Activated T-helper 1 cell treated with Interleukin-2 at 50 U/mL for 16 hours (primary cell): ENCODE measurements at regions not wholly inside any gene's neighbourhood (a gene's known extent, or its start where the extent isn't known, plus 50 kb on each side); places are given as distances from the start of the nearest gene placed in this dataset.

Source experiments
- DNase-seq: peaks from one replicate; pipeline ENCODE4 v3.0.0-alpha.2; 2020; ENCODE audit warnings: low read depth

GRCh38 chr10:90462749-90463470, 394.9 kb downstream of the HTR7 start:
- DNase-seq: no peak

DNA sequence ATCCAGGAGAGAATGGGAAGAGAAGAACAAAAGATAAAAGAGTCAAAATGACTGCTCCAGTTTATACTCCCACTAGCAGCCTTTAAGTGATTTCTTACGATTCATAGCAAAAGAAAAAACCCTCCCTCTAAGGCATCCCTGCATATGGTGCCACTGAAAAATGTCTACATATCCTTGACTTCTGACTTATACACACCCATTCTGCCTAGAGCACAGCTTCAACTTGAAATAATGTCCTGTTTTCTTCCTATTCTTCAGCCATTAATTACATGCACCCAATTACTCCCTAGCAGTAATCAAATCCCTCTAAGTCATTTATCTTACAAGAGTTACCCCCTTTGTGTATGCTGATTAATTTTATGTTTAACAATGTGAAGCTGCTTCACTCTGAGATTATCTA, 393.5 kb downstream of the HTR7 start:
- no peak for DNase-seq

- no peak for DNase-seq
Measured at GRCh38 chr10:90470966-90471365, 386.9 kb downstream of the HTR7 start.

DNA sequence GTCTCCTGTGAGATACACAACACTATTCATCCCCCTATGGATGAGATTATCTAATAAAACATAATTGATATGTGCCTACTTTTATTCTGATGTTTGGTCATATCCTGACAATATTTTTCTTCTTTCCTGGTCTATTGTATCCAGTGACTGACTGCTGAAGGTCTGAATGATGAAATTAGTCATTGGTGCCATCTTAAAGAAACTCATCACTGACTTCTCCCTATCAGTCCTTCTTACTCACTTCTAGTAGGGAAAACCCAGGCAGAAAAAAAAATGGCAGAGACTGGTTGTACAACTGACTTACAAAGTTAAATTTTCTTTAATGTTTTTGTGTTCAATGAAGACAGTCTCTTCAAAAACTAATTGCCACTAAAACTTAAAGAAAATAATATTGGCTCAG, 377.4 kb downstream of the HTR7 start:
- no peak for DNase-seq

GRCh38 chr10:90481326-90481923, 376.4 kb downstream of the HTR7 start:
- no peak for DNase-seq

DNA sequence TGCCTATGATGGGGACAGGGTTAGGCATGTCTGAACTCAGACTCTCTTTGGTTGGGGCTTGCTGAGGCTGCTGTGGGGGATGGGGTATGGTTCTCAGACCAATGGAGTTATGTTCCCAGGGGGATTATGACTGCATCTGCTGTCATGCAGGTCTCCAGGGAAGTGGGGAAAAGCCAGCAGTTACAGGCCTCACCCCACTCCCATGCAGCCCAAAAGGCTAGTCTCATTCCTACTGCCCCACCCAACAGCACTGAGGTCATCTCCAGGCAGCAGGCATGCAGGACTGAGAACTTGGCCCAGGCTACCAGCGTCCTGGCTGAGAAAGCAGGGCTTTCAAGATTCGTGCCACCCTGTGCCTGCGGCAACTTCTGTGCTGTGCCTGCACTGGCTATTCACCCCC, 373.3 kb downstream of the HTR7 start:
- no peak for DNase-seq

GRCh38 chr10:90494183-90494582, 363.7 kb downstream of the HTR7 start:
- no peak for DNase-seq

DNA sequence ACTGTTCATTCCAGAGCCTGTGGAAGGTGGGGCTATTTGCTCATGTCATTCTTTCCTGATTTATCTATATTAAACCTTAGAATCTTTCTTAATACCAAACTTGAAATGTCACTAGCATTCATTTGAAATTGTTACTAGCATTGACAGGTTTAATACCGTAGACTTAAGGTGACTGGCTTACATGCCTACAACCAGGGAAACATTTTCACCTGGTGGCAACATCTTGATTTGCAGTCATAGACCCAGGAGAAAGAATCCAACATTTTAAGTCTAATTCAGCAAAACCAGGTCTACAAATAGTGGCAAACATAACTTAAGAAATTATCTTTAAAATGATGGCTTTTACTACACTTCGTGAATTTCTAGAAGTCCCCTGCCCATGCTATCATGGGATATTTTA, 353.7 kb downstream of the HTR7 start:
- DNase-seq: no peak

GRCh38 chr10:90526721-90527120, 331.1 kb downstream of the HTR7 start:
- DNase-seq: no peak

DNA sequence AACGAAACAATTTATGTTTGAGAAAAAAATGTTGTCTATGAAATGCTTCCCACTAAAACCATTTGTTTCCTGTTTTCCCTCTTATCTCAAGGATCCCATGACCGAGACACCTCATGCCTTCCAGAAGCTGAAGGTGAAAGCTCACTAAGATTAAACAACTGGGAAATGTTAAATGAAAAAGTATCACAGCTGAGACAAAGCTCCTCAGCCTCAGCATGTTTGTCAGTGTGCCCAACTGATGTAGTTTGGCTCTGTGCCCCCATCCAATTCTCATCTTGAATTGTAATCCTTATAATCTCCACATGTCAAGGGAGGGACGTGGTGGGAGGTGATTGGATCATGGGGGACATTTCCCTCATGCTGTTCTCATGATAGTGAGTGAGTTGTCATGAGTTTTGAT, 327.3 kb downstream of the HTR7 start:
- DNase-seq: no peak

DNA sequence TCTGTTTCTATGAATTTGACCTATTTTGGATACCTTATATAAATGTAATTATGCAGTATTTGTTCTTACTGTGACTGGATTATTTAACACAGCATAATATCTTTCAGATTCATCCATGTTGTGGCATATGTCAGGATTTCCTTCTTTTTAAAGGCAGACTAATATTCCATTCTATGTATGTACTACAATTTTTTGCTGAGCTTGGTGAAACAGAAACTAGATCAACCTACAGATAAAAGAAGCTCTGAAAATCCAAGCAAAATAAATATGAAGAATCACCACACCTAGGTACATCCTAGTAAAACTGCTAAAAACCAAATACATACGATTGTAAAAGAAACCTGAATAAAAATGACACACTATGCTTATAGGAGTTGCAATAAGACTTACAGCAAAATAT, 300.5 kb downstream of the HTR7 start:
- no peak for DNase-seq

- DNase-seq: no peak
Measured at GRCh38 chr10:90560331-90560730, 297.5 kb downstream of the HTR7 start.

- DNase-seq: no peak
Measured at GRCh38 chr10:90561666-90562065, 296.2 kb downstream of the HTR7 start.

GRCh38 chr10:90571481-90572258, 286.2 kb downstream of the HTR7 start:
- no peak for DNase-seq

DNA sequence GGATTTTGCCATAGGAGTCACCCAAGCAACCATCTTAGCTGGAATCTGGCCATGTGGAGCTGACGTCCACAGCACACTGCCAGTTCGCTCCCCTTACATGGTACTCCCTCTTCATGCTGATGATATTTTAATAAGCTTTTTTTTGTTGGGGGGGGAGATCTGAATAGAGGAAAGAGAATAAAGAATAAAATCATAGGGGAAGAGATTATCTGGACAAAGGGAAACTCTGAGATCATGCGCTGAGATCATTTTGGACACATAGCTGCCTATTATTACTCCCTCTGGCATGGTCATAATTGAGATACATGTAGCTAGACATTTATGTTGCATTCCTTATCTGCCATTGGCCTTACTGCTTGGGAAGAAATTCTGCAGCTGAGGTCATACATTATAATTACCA, 282.7 kb downstream of the HTR7 start:
- no peak for DNase-seq

DNA sequence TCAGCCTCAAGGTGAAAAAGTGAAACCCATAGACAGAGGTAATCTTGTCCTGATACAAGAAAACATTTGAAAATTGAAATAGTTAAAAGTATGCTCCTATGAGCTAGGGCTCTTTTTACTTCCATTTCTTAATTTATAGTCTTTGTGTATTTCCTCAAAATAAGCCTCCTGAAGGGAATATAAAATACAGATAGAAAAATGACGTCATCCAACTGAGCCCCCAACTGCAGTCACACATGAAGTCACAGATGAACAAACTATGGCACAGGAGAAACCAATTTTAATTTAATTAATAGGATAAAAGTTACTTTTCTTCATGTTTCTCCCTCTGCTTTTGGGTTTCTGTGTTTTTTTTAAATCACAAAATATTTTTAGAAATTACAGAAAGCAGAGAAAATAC, 280.3 kb downstream of the HTR7 start:
- no peak for DNase-seq

DNA sequence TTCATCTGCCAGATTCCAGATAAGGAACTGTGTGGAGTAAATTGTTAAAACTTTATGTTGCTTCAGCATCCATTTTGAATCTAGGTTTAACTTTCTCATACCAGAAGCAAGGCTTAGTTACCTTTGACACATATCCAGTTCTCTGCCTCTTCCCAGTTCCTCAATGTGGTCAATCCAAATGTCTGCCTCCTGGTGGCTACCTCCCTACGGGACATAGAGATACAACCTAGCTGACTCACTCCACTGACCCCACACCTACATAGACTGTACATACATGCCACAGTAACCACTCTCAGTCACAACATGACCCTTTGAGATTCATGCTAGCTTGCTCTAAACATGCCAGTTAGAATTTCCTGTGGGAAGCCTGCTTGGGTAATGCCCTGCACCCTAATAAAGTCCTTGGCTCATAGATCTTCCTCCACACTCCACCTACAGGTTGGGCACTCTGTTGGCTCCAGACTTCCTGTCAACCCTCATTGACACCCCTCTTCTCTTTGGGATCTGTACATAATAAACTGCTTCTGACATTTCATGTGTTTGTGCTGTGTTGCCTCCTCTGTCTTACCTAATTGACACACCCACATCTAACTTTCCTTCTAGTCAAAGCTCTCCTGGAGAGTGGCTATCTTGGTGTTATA, 278.1 kb downstream of the HTR7 start:
- DNase-seq: no peak

DNA sequence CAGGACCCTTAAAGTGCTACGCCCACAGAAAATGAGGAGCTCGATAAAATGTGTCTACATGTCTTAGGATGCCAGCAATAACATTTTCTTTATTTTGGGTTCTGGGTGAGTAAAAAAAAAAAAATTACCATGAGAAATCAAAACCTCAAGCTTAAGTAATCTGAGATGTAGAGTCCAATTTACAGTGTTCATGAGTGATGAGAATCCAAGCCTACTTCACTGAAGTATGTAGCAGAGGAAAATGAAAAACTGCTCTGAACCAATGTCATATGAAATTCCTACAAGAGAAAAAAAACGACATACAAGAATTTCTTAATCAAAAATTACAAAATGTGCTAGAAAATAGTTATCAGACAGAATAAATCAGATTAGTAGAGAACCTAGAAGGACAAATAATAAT, 274.4 kb downstream of the HTR7 start:
- DNase-seq: no peak

DNA sequence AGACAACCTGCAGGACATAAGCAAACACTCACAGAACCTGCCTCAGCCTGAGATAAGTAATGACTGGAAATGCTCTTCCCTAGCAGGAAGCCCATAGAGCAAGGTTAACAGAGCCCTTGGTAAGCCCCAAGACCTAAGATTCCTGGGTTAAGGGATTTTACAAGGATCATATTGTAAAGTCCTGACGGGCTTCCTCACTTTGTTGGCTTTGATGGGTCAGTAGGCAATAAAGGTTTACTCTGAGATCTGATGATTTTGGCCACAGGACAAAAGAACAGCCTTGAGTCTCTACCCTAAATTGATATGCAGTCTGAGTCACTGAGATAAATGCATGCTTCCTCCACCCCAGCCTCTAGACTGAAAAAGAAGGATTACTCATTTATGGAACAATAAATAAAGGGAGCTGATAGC, 270.8 kb downstream of the HTR7 start:
- no peak for DNase-seq

DNA sequence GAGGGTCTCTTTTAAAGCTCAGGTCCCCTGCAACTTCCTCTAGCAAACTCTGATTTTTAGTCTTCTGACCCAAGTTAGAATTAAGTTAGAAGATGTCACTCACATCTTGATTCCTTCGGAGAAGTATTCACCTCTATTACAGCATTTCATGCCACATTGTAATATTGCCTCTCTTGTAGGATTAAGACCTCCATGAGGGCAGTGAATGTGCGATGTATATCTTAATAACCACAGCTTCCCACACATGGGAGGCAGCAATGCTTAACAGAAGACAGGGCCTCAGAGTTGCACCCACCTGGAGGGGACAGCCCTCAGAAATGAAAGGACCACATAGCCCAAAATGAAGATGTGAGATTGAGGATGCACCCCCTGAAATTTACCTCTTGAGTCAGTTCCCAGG, 270.3 kb downstream of the HTR7 start:
- no peak for DNase-seq

- DNase-seq: no peak
Measured at GRCh38 chr10:90588222-90588621, 269.6 kb downstream of the HTR7 start.

- no peak for DNase-seq
Measured at GRCh38 chr10:90589825-90590224, 268.0 kb downstream of the HTR7 start.

DNA sequence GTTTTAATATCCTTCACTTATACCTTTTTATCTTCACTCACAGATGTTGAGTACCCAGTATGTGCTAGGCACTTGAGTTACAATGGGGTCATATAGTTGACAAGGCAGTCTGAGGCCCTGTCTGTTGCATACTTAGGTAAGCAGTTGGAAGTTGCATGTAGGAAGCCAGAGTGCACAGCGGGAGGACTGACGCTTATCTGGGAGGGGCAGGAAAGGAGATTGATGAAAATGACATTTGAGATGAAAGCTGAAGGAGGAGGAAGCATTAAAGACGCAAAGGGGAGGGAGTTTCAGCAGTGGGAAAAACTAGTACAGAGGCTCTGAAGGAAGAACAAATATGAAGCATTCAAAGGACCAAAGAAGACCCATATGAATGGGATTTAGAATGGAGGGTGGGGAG, 266.2 kb downstream of the HTR7 start:
- DNase-seq: no peak
